Breast epithelium (tissue), 4 donors: ENCODE measurements at regions not wholly inside any gene's neighbourhood (a gene's known extent, or its start where the extent isn't known, plus 50 kb on each side); places are given as distances from the start of the nearest gene placed in this dataset.

Experiments
- DNase-seq, 2 donors: peaks; one replicate each; pipeline ENCODE4 v3.0.0-alpha.2; 2019; ENCODE audit warnings: low spot score in 2 of 2
- H3K27ac ChIP-seq, 2 donors: fragments of 200-600 bp; sonication (generic) in 1 of 2; one replicate each; pipeline ENCODE4 v1.5.1; 2016 to 2019; ENCODE audit warnings: mild to moderate bottlenecking in 1 of 2
- H3K27me3 ChIP-seq, 2 donors: fragments of 200-600 bp; sonication (generic) in 1 of 2; one replicate each; pipeline versions ENCODE4 v1.5.1 to v1.6.0; 2017 to 2019; ENCODE audit warnings: control low read depth in 1 of 2, mild to moderate bottlenecking in 1 of 2
- H3K36me3 ChIP-seq: fragments of 200-600 bp; one replicate; pipeline ENCODE4 v1.5.1; 2019
- H3K4me1 ChIP-seq, 2 donors: fragments of 200-600 bp; sonication (generic); one replicate each; pipeline ENCODE4 v1.5.1; 2016 to 2019; ENCODE audit warnings: control low read depth in 1 of 2
- H3K4me3 ChIP-seq, 3 donors: fragments of 200-600 bp; sonication (generic); 1 replicate in 2 of 3; 2 replicates in 1 of 3; pipeline ENCODE4 v1.5.1; 2016 to 2019; ENCODE audit warnings: mild to moderate bottlenecking in 3 of 3, moderate library complexity in 2 of 3
- H3K9me3 ChIP-seq, 2 donors: fragments of 200-600 bp; sonication (generic) in 1 of 2; one replicate each; pipeline ENCODE4 v1.5.1; 2016 to 2019; ENCODE audit warnings: control low read depth in 1 of 2
- CTCF ChIP-seq, 3 donors: fragments of 450-650 bp; IDR thresholded peaks; one replicate each; pipeline ENCODE4 v1.5.1; 2016 to 2017; ENCODE audit warnings: antibody characterized with exemption in 3 of 3, mild to moderate bottlenecking in 3 of 3, moderate library complexity in 3 of 3
- POLR2A ChIP-seq: fragments of 450-650 bp; IDR thresholded peaks from one replicate; pipeline ENCODE4 v1.6.1; 2016; ENCODE audit warnings: antibody characterized with exemption, mild to moderate bottlenecking, moderate library complexity
- POLR2AphosphoS5 ChIP-seq, 3 donors: sonication (generic); formaldehyde crosslinking; IDR thresholded peaks; one replicate each; pipeline ENCODE4 v1.6.1; 2017; ENCODE audit warnings: antibody characterized with exemption in 3 of 3
- intact Hi-C: fragments of 100-400 bp; cut with DNase I; formaldehyde crosslinking; loops from one replicate; pipeline ENCODE4 v1.15.1; 2023; ENCODE audit warnings: low total_unique reads

GRCh38 chr6:115854866-115855665 lies 205.6 kb downstream of the FRK start:
- no peak for DNase-seq
- TF ChIP-seq POLR2A = no peak
- TF ChIP-seq POLR2AphosphoS5 (IDR thresholded peaks at IDR 0.05) = no peak
- no peak for TF ChIP-seq CTCF (IDR thresholded peaks at IDR 0.05)
- no peak overlapping the region for H3K4me3 ChIP-seq
- no peak overlapping the region for H3K27ac ChIP-seq
- no peaks in the 10 kb centered on the region for H3K27me3 ChIP-seq
- intact Hi-C loops = no loop called here
- no peaks in the 10 kb centered on the region for H3K4me1 ChIP-seq
- peaks cover 14 to 15% of the 10 kb centered on the region in 2 donors for H3K9me3 ChIP-seq
- no peaks in the 10 kb centered on the region for H3K36me3 ChIP-seq

GRCh38 chr6:115847671-115848070 lies 213.0 kb downstream of the FRK start:
- no peak overlapping the region for H3K27ac ChIP-seq
- H3K4me1 ChIP-seq = no peaks in the 10 kb centered on the region
- H3K9me3 ChIP-seq = peaks cover 0 to under 1% of the 10 kb centered on the region in 2 donors
- H3K36me3 ChIP-seq = no peaks in the 10 kb centered on the region
- no peak for TF ChIP-seq POLR2AphosphoS5 (IDR thresholded peaks at IDR 0.05)
- no peaks in the 10 kb centered on the region for H3K27me3 ChIP-seq
- no peak for DNase-seq
- intact Hi-C loops = no loop called here
- no peak overlapping the region for H3K4me3 ChIP-seq

- Histone ChIP-seq H3K4me3 (no peak overlapping the region), H3K4me1 (no peaks in the 10 kb centered on the region), H3K27ac (no peak overlapping the region), H3K36me3 (no peaks in the 10 kb centered on the region), H3K27me3 (no peaks in the 10 kb centered on the region), H3K9me3 (no peaks in the 10 kb centered on the region)
- DNase-seq = no peak
- intact Hi-C loops = no loop called here
- TF ChIP-seq POLR2AphosphoS5 (IDR thresholded peaks at IDR 0.05) (no peak), CTCF (IDR thresholded peaks at IDR 0.05) (no peak), POLR2A (no peak)
Measured at GRCh38 chr6:115843945-115844344, 216.7 kb downstream of the FRK start.

- no peak for DNase-seq
- Histone ChIP-seq H3K9me3 (no peaks in the 10 kb centered on the region), H3K4me1 (no peaks in the 10 kb centered on the region), H3K27ac (no peak overlapping the region), H3K27me3 (no peaks in the 10 kb centered on the region), H3K36me3 (no peaks in the 10 kb centered on the region), H3K4me3 (no peak overlapping the region)
- TF ChIP-seq POLR2AphosphoS5 (IDR thresholded peaks at IDR 0.05) = no peak
- TF ChIP-seq POLR2A = no peak
- no peak for TF ChIP-seq CTCF (IDR thresholded peaks at IDR 0.05)
- intact Hi-C loops = no loop called here
Measured at GRCh38 chr6:115842338-115842737, 218.4 kb downstream of the FRK start.

GRCh38 chr6:115839583-115840181 lies 221.0 kb downstream of the FRK start:
- no peak for TF ChIP-seq POLR2AphosphoS5 (IDR thresholded peaks at IDR 0.05)
- TF ChIP-seq POLR2A = no peak
- no peak for TF ChIP-seq CTCF (IDR thresholded peaks at IDR 0.05)
- no peak overlapping the region for H3K4me3 ChIP-seq
- no peaks in the 10 kb centered on the region for H3K27me3 ChIP-seq
- intact Hi-C loops = loop anchor here (5.0 kb wide), 1 partner anchor 1487 kb away; no protein-coding TSS in a partner anchor
- no peak for DNase-seq
- H3K27ac ChIP-seq = no peak overlapping the region
- no peaks in the 10 kb centered on the region for H3K36me3 ChIP-seq
- H3K9me3 ChIP-seq = no peaks in the 10 kb centered on the region
- no peaks in the 10 kb centered on the region for H3K4me1 ChIP-seq
